ENCODE measurements at regions not wholly inside any gene's neighbourhood (a gene's known extent, or its start where the extent isn't known, plus 50 kb on each side); places are given as distances from the start of the nearest gene placed in this dataset.

GRCh38 chr5:114789773-114790402 is 379.8 kb downstream of the TRIM36 start:
- no peaks in the 10 kb centered on the region for H4K20me1 ChIP-seq (ENCODE audit: control insufficient read depth, extremely low read depth, insufficient read depth, low read length)
- no peak overlapping the region for H3K4me2 ChIP-seq (ENCODE audit: extremely low read depth, insufficient read depth, low read length)
- no peaks in the 10 kb centered on the region for H3K27me3 ChIP-seq (ENCODE audit: control insufficient read depth, insufficient read depth, low read length)
- peak in 1 of 2 donors; percentile 16 for DNase-seq (ENCODE audit: low read depth in 2 of 2)
- no peak overlapping the region for H3K27ac ChIP-seq (ENCODE audit: insufficient read depth, low read length)
- no peaks in the 10 kb centered on the region for H3K36me3 ChIP-seq (ENCODE audit: control insufficient read depth, insufficient read depth, low read length)
- H2AFZ ChIP-seq (ENCODE audit: low read length): no peak overlapping the region
- no peak overlapping the region for H3K9ac ChIP-seq (ENCODE audit: insufficient read depth, low read length)
- H3K79me2 ChIP-seq (ENCODE audit: control insufficient read depth, insufficient read depth, low read length): no peaks in the 10 kb centered on the region
- no peak for TF ChIP-seq EZH2 (IDR thresholded peaks at IDR 0.05; ENCODE audit: low read length, missing control alignments)
- TF ChIP-seq, protein P1, sequence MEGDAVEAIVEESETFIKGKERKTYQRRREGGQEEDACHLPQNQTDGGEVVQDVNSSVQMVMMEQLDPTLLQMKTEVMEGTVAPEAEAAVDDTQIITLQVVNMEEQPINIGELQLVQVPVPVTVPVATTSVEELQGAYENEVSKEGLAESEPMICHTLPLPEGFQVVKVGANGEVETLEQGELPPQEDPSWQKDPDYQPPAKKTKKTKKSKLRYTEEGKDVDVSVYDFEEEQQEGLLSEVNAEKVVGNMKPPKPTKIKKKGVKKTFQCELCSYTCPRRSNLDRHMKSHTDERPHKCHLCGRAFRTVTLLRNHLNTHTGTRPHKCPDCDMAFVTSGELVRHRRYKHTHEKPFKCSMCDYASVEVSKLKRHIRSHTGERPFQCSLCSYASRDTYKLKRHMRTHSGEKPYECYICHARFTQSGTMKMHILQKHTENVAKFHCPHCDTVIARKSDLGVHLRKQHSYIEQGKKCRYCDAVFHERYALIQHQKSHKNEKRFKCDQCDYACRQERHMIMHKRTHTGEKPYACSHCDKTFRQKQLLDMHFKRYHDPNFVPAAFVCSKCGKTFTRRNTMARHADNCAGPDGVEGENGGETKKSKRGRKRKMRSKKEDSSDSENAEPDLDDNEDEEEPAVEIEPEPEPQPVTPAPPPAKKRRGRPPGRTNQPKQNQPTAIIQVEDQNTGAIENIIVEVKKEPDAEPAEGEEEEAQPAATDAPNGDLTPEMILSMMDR (conservative IDR thresholded peaks at IDR 0.05 in 1 of 2, IDR thresholded peaks at IDR 0.05 in 1 of 2; ENCODE audit: low read depth in 1 of 2, low read length in 2 of 2): peak in 1 of 2 donors; percentile 8
- H3K9me3 ChIP-seq (ENCODE audit: control insufficient read depth, insufficient read depth, low read depth, low read length): no peaks in the 10 kb centered on the region
- no peaks in the 10 kb centered on the region for H3K4me1 ChIP-seq (ENCODE audit: control insufficient read depth, extremely low read depth, insufficient read depth, low read length)
- H3K4me3 ChIP-seq (replicated peaks in 1 of 4; ENCODE audit: control extremely low read depth in 1 of 4, insufficient read depth in 1 of 4, low read depth in 3 of 4, low read length in 4 of 4): no peak overlapping the region

GRCh38 chr5:114782869-114783268 is 386.8 kb downstream of the TRIM36 start:
- H3K9ac ChIP-seq (ENCODE audit: insufficient read depth, low read length): no peak overlapping the region
- H3K79me2 ChIP-seq (ENCODE audit: control insufficient read depth, insufficient read depth, low read length): no peaks in the 10 kb centered on the region
- TF ChIP-seq EZH2 (IDR thresholded peaks at IDR 0.05; ENCODE audit: low read length, missing control alignments): no peak
- TF ChIP-seq, protein P1 (conservative IDR thresholded peaks at IDR 0.05 in 1 of 2, IDR thresholded peaks at IDR 0.05 in 1 of 2; ENCODE audit: low read depth in 1 of 2, low read length in 2 of 2): no peak
- H3K9me3 ChIP-seq (ENCODE audit: control insufficient read depth, insufficient read depth, low read depth, low read length): no peaks in the 10 kb centered on the region
- no peaks in the 10 kb centered on the region for H3K27me3 ChIP-seq (ENCODE audit: control insufficient read depth, insufficient read depth, low read length)
- no peaks in the 10 kb centered on the region for H4K20me1 ChIP-seq (ENCODE audit: control insufficient read depth, extremely low read depth, insufficient read depth, low read length)
- H2AFZ ChIP-seq (ENCODE audit: low read length): no peak overlapping the region
- no peaks in the 10 kb centered on the region for H3K36me3 ChIP-seq (ENCODE audit: control insufficient read depth, insufficient read depth, low read length)
- H3K4me1 ChIP-seq (ENCODE audit: control insufficient read depth, extremely low read depth, insufficient read depth, low read length): no peaks in the 10 kb centered on the region
- no peak overlapping the region for H3K27ac ChIP-seq (ENCODE audit: insufficient read depth, low read length)
- no peak for DNase-seq (ENCODE audit: low read depth in 2 of 2)
- H3K4me3 ChIP-seq (replicated peaks in 1 of 4; ENCODE audit: control extremely low read depth in 1 of 4, insufficient read depth in 1 of 4, low read depth in 3 of 4, low read length in 4 of 4): no peak overlapping the region
- no peak overlapping the region for H3K4me2 ChIP-seq (ENCODE audit: extremely low read depth, insufficient read depth, low read length)

- H3K36me3 ChIP-seq (ENCODE audit: control insufficient read depth, insufficient read depth, low read length): no peaks in the 10 kb centered on the region
- no peak overlapping the region for H3K9ac ChIP-seq (ENCODE audit: insufficient read depth, low read length)
- TF ChIP-seq, protein P1 (conservative IDR thresholded peaks at IDR 0.05 in 1 of 2, IDR thresholded peaks at IDR 0.05 in 1 of 2; ENCODE audit: low read depth in 1 of 2, low read length in 2 of 2): no peak
- TF ChIP-seq EZH2 (IDR thresholded peaks at IDR 0.05; ENCODE audit: low read length, missing control alignments): no peak
- no peak overlapping the region for H3K4me3 ChIP-seq (replicated peaks in 1 of 4; ENCODE audit: control extremely low read depth in 1 of 4, insufficient read depth in 1 of 4, low read depth in 3 of 4, low read length in 4 of 4)
- no peaks in the 10 kb centered on the region for H3K27me3 ChIP-seq (ENCODE audit: control insufficient read depth, insufficient read depth, low read length)
- no peak overlapping the region for H3K27ac ChIP-seq (ENCODE audit: insufficient read depth, low read length)
- no peaks in the 10 kb centered on the region for H3K79me2 ChIP-seq (ENCODE audit: control insufficient read depth, insufficient read depth, low read length)
- H4K20me1 ChIP-seq (ENCODE audit: control insufficient read depth, extremely low read depth, insufficient read depth, low read length): no peaks in the 10 kb centered on the region
- no peak overlapping the region for H3K4me2 ChIP-seq (ENCODE audit: extremely low read depth, insufficient read depth, low read length)
- H2AFZ ChIP-seq (ENCODE audit: low read length): no peak overlapping the region
- H3K4me1 ChIP-seq (ENCODE audit: control insufficient read depth, extremely low read depth, insufficient read depth, low read length): no peaks in the 10 kb centered on the region
- H3K9me3 ChIP-seq (ENCODE audit: control insufficient read depth, insufficient read depth, low read depth, low read length): no peaks in the 10 kb centered on the region
- no peak for DNase-seq (ENCODE audit: low read depth in 2 of 2)
These were observed 387.5 kb downstream of the TRIM36 start for GRCh38 chr5:114782177-114782576.

All from fibroblast of lung (primary cell).